ENCODE measurements at regions not wholly inside any gene's neighbourhood (a gene's known extent, or its start where the extent isn't known, plus 50 kb on each side); places are given as distances from the start of the nearest gene placed in this dataset.

DNA sequence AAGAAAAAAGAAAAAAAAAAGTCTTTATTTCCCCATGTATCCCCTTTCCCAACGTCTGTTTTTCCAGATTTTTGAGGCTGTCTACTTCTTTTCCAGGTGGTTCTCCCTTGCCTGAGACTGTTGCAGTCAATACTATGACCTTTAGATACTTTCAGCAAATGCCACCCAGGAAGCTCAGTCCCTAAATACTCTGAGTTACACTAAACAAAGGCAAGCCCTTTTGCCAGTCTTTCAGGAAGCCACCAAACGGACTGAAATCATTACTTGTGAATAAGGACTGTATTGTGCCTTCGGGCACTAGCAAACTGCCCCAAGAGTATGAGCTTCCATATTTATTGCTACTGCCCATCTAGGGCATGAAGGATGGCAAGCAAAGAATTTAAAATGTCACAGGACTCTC is 621.3 kb downstream of the SUCLG1 start:
- TF ChIP-seq TAF1 (IDR thresholded peaks at IDR 0.05; ENCODE audit: low read depth) (no peak), ZBTB7A (IDR thresholded peaks at IDR 0.05; ENCODE audit: low read depth) (no peak), EP300 (IDR thresholded peaks at IDR 0.05; ENCODE audit: borderline replicate concordance) (no peak), RAD21 (IDR thresholded peaks at IDR 0.05; ENCODE audit: low read depth) (no peak), CREB1 (IDR thresholded peaks at IDR 0.05; ENCODE audit: low read depth) (no peak)
- TF ChIP-seq, protein P1, sequence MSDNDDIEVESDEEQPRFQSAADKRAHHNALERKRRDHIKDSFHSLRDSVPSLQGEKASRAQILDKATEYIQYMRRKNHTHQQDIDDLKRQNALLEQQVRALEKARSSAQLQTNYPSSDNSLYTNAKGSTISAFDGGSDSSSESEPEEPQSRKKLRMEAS (IDR thresholded peaks at IDR 0.05): no peak
